HG03108 (cell line): ENCODE measurements at regions not wholly inside any gene's neighbourhood (a gene's known extent, or its start where the extent isn't known, plus 50 kb on each side); places are given as distances from the start of the nearest gene placed in this dataset.

Source experiments
- ATAC-seq: cut with Tn5 transposase; IDR thresholded peaks from one replicate; pipeline ENCODE4 v1.9.1; 2021; ENCODE audit warnings: moderate library complexity; ENCODE audit not compliant: unreplicated experiment

DNA sequence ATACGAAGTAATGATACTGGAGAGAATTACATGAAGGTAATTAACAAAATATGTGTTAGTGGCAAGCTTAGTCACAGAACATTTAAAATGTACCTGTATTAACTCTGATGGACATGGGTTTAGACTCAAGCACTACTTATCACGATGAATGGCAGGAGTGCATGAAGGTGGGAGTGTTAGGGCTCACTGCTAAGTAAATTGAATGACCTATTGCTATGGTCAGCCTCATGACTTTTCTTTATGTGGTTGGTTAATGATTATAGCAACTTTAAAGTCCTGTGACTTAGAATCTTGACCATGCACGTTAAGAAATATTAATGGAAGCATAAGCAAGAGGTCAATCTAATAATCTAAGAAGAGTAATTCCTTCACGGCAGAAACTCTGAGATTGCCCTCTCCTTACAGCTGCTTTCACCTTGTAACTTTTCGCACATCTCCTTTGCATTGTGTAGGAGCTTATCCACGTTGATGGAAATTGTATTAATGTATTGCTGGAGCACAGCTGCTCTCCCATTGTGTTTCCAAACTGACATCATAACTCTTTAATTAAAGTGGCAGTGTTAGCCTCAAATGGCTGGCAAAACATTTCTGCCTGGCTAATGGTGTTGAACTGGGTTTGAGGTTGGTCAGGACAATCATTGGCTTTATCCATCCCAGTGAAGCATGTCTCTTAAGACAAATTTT, 114.5 kb downstream of the RXFP2 start:
- no peak for ATAC-seq

GRCh38 chr13:31859571-31859970, 120.2 kb downstream of the RXFP2 start:
- no peak for ATAC-seq

GRCh38 chr13:31860002-31860401, 120.7 kb downstream of the RXFP2 start:
- no peak for ATAC-seq

- no peak for ATAC-seq
Measured at GRCh38 chr13:31862828-31863227, 123.5 kb downstream of the RXFP2 start.

DNA sequence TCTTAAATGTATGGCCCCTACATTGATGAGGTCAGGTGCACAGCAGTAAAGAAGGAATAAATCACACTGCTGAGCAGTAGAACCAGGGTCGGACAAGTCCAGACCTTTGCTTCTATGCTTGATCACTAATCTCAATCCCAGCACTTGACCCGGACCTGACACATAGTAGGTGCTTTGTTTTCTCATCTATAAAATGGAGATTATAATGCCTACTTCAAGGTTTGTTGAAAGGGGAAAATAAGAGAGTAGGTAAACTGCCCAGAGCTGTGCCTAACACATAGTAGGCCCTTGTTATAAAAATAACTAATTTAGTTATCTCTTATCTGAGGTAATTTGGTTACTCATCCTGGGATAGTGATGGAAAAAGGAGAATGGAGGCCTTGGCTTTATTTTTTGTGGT, 125.0 kb downstream of the RXFP2 start:
- ATAC-seq: no peak

DNA sequence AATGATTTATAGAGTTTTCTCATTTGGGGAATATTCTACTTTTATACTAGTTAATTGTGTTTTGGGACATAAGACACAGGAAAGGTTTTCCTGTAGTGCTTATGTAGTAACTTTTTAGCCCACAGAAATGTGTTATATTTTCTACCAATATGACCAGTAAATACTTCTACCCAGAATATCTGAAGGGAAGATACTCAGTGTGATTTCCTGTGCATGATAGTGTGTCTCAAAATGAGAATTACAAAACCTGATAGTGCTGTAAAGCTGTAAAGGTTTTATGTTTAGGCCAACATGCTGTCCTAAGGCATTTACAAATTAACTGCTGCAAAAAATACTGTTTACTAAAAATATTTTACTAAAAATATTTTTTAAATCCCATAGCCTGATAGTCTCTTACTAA, 126.8 kb downstream of the RXFP2 start:
- ATAC-seq: no peak

DNA sequence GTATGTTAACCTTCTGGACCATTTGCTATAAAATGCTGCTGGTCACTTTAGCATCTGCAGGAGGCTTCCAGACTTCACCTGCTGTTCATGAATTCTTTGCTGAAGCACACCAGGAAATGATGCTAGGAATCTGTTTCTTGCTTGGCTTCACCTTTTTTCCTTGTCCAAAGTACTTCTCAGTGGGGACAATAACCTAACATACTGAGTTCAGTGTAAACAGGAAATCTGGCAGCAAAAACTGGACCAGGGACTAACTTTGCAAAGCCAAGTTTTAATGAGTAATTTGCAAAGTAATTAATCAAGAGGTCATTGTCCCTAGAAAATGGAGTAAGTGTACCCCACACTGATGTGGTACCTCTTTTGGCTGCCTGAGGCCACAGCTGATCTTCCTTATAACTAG, 128.4 kb downstream of the RXFP2 start:
- no peak for ATAC-seq

- no peak for ATAC-seq
Measured at GRCh38 chr13:31869582-31869981, 130.3 kb downstream of the RXFP2 start.

GRCh38 chr13:31870511-31870910, 131.2 kb downstream of the RXFP2 start:
- no peak for ATAC-seq

DNA sequence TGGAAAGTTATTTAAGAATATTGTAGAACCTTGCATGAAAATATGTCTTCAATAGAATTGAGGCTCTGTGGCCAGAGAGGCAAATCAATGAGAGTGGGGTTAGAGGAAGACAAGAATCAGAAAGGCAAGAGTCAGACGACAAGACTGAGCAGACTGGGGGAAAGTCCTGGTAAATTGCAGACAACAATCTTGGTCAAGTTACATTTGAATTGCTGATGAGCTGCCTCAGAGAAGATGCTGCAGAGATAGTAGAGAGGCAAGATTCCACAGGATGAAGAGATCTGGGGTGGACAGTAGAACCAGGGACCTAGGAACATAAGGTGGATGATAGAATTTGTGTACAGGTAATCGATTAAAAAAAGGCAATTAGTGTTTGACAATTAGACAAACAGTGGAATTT, 133.8 kb downstream of the RXFP2 start:
- no peak for ATAC-seq

DNA sequence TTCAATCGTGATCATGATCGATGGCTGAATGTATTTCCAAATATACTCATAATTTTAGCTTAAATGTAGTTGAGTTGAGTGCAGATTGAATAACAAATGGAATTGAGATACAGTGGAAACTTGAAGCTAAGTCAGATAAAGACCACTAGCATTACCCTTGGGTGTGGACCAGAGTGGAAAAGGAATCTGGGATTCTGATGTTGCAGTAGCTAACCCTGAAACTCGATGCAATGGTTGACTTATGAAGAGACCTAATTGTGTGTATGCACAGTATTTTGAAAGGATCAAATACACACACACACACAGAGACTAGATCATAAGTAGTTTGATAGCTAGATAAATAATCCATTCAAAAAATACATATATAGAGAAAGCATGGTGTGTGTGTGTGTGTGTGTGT, 135.8 kb downstream of the RXFP2 start:
- ATAC-seq: no peak

- ATAC-seq: no peak
Measured at GRCh38 chr13:31878052-31878451, 138.7 kb downstream of the RXFP2 start.

GRCh38 chr13:31878495-31878894, 139.2 kb downstream of the RXFP2 start:
- ATAC-seq: no peak

DNA sequence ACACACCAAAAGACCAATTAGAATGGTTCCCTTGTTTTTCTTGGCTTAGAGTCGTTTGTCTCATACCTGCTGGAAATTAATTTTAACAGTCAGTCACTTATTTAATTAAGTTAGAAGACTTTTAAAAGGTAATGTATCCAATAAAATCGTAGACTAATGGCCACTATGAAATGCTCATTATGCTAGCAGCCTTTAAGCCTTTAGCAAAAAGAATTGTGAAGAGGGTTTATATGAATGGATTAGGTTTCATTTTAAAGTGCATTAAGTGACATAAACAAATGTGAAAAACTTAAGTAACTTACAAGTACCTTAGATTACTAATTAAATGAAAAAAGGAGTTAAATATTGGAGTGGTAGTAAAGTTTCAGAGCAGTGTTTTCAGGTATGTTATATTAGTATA, 139.6 kb downstream of the RXFP2 start:
- ATAC-seq: no peak

DNA sequence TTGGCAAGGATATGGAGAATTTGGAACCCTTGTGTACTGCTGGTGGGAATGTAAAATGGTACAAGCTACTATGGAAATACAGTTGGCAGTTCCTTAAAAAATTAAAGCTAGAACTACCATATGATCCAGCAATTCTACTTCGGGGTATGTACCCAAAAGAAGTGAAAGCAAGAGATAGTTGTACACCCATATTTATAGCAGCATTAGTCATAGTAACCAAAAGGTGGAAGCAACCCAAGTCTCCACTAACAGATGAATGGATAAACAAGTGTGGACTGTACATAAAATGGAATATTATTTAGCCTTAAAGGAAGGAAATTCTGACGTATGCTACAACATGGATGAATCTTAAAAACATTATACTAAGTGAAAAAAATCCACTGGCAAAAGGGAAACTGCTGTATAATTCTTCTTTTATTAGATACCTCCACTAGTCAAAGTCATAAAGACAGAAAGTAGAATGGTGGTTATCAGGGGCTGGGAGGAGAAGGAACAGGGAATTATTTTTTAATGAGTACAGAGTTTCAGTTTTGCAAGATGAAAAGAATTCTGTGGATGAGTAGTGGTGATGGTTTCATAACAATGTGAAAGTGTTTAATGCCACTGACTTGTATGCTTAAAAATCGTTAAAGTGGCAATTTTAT, 141.6 kb downstream of the RXFP2 start:
- ATAC-seq: no peak

DNA sequence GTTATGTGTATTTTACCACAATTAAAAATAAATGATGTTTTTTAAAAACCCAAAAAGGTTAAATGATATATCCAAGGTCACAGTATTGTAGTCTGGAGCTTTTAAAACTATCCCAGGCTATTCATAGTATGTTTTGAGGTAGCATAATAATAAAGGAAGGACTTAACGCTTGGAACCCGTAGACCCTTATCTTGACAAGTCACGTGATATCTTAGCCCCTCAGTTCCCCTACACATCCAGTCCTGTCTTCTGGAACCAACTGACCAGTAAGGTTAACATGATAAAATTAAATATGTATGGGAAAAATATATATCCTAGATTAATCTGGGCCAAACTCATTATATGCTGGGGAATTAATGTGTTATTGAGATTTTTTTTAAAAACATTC, 142.2 kb downstream of the RXFP2 start:
- no peak for ATAC-seq

DNA sequence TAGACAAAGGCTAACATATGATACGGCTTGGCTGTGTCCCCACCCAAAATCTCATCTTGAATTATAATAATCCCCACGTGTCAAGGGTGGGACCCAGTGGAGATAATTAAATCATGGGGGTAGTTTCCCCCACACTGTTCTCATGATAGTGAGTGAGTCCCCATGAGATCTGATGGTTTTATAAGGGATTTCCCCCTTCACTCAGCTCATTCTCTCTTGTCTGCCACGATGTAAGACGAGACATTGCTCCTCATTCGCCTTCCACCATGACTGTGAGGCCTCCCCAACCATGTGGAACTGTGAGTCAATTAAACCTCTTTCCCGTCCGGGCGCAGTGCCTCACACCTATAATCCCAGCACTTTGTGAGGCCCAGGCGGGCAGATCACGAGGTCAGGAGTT, 143.5 kb downstream of the RXFP2 start:
- ATAC-seq: no peak

GRCh38 chr13:31884556-31884955, 145.2 kb downstream of the RXFP2 start:
- no peak for ATAC-seq

DNA sequence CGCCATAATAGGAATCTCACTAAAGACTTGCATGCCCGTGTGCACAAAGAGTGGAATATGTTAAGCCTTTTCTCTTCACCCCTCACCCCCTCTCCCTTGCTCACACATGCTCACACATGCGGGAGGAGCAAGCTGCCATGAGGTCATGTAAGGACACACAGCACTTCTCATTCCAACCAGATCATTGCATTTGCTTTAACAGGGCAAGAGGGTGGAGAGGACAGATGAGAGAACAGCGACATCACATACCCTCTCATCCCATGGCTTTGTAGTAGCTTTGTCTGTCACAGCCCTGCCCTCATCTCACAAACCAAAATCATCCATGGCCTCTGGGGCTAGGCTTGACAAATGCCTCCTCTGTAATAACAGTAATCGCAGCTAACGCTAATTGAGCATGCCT, 145.6 kb upstream of the FRY start:
- ATAC-seq: no peak

DNA sequence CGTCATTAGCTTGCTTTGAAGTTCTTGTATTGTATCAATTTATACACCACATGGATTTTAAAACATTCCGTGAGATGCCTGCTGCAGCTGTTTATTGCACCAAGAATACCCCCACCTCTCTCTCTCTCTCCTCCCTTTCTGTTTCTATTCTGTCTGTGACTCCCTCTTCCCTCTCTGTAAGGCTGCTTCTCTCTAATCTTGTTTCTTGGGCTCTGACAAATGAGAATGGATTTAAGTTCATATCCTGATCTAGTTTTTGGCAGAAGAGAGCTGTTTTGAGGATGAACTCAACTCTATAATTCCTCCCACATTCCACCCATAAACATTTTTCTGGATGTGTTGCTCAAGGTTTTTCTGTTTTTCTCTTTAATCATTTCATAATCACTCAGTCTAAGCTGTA, 144.3 kb upstream of the FRY start:
- ATAC-seq: no peak

GRCh38 chr13:31890946-31891345, 140.6 kb upstream of the FRY start:
- ATAC-seq: no peak

DNA sequence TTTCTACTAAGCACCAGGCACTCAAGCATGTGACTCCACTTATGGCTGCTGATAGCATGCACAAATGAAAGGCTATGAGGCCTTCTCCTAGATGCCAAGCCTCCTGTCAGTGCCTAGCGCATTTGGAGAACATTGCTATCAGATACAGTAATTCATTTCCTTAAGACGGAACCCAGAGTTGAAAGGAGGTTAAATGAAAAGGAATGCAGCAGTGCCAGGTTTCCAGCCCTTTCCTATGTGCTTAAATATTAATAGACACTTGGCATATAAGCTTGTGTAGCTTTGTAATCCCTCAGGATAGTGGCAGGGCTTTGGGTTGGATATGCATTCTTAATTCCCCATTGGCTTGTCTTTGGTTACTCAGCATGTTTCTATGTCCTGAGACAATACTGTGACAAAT, 140.1 kb upstream of the FRY start:
- ATAC-seq: no peak

- no peak for ATAC-seq
Measured at GRCh38 chr13:31894931-31895330, 136.6 kb upstream of the FRY start.
